ENCODE measurements at regions not wholly inside any gene's neighbourhood (a gene's known extent, or its start where the extent isn't known, plus 50 kb on each side); places are given as distances from the start of the nearest gene placed in this dataset.

GRCh38 chr10:42987575-42987974 lies 89.3 kb upstream of the RET start:
- WGBS, 2 donors, result 88 to 90% methylated on average over 7 of the region's 7 CpGs
- H3K27ac ChIP-seq, result no peak overlapping the region
- H3K36me3 ChIP-seq, result no peaks in the 10 kb centered on the region
- no peak for DNase-seq
- H3K4me3 ChIP-seq, result no peak overlapping the region
- H3K27me3 ChIP-seq, result no peaks in the 10 kb centered on the region
- no peak for ATAC-seq
- H3K4me1 ChIP-seq, result no peaks in the 10 kb centered on the region
- intact Hi-C loops (cut with DNase I), result no loop called here
- no peak for TF ChIP-seq CTCF (IDR thresholded peaks at IDR 0.05)
- no peaks in the 10 kb centered on the region for H3K9me3 ChIP-seq

- no peak overlapping the region for H3K4me3 ChIP-seq
- H3K4me1 ChIP-seq, result no peaks in the 10 kb centered on the region
- no peaks in the 10 kb centered on the region for H3K27me3 ChIP-seq
- H3K9me3 ChIP-seq, result no peaks in the 10 kb centered on the region
- ATAC-seq (no peak), DNase-seq (no peak)
- TF ChIP-seq CTCF (IDR thresholded peaks at IDR 0.05), result no peak
- H3K36me3 ChIP-seq, result no peaks in the 10 kb centered on the region
- no peak overlapping the region for H3K27ac ChIP-seq
- intact Hi-C loops (cut with DNase I), result no loop called here
- 84 to 87% methylated on average over 7 of the region's 7 CpGs for WGBS, 2 donors
Observed at GRCh38 chr10:42988069-42988468, 88.8 kb upstream of the RET start.

- intact Hi-C loops (cut with DNase I), result no loop called here
- DNase-seq (no peak), ATAC-seq (peak in 2 of 8 donors; percentile 17 to 21)
- H3K9me3 ChIP-seq, result no peaks in the 10 kb centered on the region
- no peaks in the 10 kb centered on the region for H3K27me3 ChIP-seq
- TF ChIP-seq CTCF (IDR thresholded peaks at IDR 0.05), result no peak
- WGBS, 2 donors, result 75 to 80% methylated on average over 11 of the region's 11 CpGs
- H3K36me3 ChIP-seq, result no peaks in the 10 kb centered on the region
- H3K27ac ChIP-seq, result no peak overlapping the region
- H3K4me3 ChIP-seq, result no peak overlapping the region
- H3K4me1 ChIP-seq, result no peaks in the 10 kb centered on the region
Observed at GRCh38 chr10:42988517-42989395, 88.1 kb upstream of the RET start.

- Histone ChIP-seq H3K4me1 (no peaks in the 10 kb centered on the region), H3K36me3 (no peaks in the 10 kb centered on the region), H3K4me3 (no peak overlapping the region), H3K27ac (no peak overlapping the region), H3K9me3 (no peaks in the 10 kb centered on the region), H3K27me3 (no peaks in the 10 kb centered on the region)
- WGBS, 2 donors, result 85 to 96% methylated on average over 2 of the region's 2 CpGs
- intact Hi-C loops (cut with DNase I), result no loop called here
- TF ChIP-seq CTCF (IDR thresholded peaks at IDR 0.05), result no peak
- no peak for ATAC-seq
- no peak for DNase-seq
Observed at GRCh38 chr10:42989481-42989921, 87.4 kb upstream of the RET start.
